Forelimb muscle (tissue), 1 donor: ENCODE measurements at regions not wholly inside any gene's neighbourhood (a gene's known extent, or its start where the extent isn't known, plus 50 kb on each side); places are given as distances from the start of the nearest gene placed in this dataset.

ENCODE experiments used
- DNase-seq: peaks from one replicate; pipeline ENCODE4 v3.0.0-alpha.2; 2013; ENCODE audit warnings: low read depth

DNA sequence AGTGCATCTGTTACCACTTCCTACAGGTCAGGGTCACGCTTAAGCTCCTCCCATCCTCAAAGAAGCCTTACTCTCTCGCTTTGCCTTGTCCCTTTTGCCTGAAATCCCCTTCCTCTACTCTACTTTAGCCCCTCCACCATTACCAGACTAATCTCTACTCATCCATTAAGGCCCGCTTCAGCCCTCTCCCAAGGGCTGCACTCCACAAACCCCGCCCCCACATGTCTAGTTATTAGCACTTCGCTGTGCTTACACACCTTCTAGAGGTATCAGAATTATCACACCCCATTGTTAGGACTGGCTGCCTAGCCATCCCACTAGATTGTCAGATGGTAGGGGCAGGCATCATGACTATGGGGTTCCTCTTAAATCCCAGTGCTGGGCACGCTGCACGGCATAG is 565.7 kb upstream of the WWC1 start:
- DNase-seq, result no peak

DNA sequence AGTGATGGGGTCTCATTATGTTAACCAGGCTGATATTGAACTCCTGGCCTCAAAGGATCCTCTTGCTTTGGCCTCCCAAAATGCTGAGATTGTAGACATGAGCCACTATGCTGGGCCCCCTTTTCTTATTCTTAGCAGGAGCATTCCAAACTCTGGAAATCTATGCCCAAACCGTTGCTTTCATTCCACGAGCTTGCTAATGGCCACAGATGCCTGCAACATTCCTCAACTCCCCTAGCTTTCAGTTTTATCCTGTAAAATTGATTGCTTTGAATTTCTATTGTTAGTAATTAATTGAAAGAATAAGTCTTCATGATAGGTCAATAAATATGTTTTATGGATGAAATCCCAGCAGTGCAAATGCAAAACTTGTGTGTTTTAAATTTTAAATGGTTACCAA is 564.8 kb upstream of the WWC1 start:
- DNase-seq, result no peak

DNA sequence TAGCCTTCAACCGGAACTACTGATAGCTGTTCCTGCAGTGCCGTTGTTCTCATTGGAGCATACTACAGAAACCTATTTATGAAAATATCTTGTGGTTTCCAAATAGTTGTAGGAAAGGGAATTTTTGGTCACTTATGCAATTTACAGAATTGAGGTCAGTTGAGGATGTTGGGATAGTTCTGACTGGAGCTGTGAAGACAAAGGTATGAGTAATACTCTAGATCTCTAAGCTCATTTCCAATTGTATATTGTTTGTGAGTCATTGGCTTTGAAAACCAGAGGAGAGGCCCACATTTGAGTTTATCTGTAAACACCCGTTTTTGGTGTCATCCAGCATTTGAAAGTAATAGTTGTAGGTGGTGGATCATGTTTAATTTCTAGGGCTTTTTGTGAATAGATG is 561.3 kb upstream of the WWC1 start:
- no peak for DNase-seq

DNA sequence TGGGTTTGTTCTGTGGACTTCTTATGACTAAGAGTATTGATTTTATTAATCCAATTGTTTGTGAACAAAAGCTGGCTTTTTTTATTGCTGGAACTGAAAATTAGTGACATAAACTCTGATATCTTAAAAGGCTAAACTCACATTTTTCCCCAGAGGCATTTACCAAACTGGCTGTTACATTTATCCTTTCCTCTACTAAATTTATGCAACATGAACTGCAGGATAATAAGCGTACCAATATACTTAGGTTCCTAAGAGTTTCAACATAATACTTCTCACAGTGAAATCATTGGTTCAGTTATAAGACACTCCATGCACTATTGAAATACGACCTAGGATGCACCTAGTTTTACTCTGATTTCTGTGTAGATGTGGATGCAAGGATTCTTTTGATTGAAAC is 560.8 kb upstream of the WWC1 start:
- DNase-seq, result no peak

DNA sequence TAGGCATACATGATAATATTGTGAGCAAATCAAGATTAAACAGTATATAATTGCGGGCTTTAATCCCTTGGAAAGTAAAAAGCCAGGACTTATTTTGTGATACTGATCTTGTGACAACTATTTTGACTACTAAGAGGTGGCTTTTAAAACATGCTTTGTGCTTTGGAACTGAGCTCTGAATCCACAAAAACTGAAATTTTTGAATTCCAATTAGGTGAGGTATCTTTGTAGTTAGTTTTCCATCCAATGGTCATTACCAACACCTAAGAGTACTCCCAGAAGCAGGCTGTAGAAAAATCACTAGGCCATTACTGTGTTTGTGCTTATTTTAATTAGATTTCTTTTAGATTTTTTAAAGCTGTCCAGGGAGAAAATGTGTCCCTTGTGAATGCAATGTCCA is 559.5 kb upstream of the WWC1 start:
- no peak for DNase-seq

DNA sequence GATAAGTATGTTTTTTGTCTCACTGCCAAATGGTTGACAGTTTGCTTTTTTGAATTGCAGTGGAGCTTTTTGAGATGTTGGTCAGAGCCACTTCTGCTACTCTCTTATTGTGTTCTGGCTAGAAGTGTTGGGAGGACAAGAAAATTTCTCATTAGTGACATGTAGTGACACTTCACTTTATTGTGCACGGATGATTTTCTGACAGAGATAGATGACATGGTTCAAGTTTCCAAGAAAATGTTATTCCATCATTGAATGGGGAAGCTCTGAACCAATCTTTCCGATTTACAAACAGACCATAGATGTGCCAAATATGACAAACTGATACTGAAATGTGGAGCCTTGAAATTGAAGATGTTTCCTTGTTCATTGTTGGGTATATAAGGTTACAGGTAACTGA is 558.9 kb upstream of the WWC1 start:
- no peak for DNase-seq

DNA sequence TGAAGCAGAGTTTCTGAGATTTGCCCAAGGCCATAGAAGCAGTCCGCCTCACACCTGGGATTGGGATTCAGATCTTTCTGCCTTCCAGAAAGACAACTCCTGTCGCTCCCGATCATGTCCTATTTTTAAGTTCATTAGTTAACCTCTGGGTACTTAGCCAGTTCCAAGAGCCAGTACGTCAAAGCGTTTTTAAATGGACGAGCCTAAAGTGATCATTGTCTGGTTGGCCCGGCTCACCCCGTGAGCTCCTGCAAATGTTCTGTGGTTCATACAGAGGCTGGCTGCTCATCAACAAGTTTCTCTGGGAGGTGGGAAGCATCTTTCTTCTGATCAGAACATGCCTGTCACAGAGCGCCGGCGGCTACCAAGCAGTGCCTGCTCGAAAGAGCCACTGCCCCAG is 554.5 kb upstream of the WWC1 start:
- no peak for DNase-seq

DNA sequence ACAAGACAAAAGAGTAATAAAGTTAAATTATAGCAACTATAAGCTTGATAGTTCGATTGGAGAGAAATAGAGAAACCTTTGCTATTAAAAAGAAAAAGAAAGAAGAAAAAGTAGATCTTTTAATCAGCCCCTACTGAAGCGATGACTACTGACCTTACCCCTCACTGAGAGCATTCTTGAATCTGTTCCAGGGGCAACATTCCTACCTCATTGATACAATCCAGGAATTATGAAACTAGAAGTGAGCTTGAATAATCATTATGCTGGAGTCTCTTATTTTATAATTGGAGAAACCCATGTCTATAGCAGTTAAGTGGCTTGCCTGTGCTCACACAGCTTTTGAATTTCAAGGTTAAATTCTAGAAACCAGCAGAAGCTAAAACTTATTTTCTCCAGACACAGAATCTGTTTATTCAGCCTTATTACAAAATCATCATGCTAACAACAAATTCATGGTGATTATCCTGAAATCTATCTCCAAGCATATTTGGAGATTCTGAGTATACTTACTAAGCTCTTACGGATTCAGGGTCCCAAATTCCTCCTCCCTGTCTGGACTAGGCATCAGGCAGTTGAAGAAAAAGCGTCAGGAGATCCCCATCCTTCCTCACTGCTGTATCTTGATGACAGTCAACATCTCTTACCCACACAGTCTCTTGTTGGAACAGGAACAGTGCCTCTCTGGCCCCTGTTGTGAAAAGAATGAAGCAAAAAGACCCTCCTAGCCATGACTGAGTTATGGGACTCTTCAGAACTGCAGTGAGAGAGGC is 547.6 kb upstream of the WWC1 start:
- DNase-seq, result no peak

DNA sequence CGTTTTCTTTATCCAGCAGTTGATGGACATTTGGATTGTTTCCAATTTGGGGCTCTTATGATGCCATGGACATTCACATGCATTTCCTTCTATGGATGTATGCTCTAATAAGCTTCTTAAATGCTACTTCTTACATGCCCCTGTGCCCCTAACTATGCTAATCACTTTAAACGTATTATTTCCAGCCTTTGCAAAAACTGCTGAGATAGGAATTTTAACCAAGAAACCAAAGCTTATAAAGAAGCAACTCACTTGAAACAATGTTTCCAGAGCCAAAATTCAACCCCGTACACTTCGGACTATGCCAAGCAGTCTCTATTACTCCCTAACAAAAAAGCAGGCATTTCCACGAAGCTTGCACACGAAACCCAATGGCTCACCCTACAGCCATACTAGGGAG is 545.6 kb upstream of the WWC1 start:
- no peak for DNase-seq

DNA sequence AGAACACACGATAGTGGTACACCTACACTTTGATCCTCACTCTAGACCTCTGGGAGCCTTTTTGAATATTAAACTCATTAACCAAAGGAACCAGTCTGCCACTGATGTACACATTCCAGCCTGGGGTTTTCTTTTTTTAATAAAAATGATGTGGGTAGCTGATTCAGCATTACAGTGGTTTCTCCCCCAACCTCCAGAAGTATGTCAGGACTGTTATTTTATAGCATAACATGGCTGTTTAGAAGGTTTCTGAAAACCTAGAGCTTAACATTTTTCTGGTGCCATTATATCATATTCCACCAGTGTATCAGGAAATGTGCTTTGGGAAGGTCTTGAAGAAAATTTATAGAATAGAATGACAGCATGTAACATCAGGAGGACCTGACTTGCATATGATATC is 540.9 kb upstream of the WWC1 start:
- no peak for DNase-seq

DNA sequence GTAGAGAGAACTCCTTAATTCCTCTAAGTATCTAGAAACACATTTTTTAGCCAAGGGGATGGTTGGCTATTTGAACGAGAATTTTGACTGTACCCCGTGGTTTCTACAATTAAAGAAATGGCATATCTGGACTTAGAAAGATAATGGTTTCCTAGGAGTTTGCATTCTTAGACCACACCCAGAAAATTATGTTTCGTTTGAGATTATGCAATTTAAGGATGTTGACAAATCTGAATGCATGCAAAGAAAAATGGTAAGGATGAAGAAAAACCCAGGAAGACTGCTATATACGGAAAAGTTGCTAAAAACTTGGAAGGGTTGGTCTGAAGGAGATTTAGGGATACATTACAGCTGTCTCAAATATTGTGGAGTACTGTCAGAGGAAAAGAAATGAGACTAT is 538.5 kb upstream of the WWC1 start:
- DNase-seq, result no peak

DNA sequence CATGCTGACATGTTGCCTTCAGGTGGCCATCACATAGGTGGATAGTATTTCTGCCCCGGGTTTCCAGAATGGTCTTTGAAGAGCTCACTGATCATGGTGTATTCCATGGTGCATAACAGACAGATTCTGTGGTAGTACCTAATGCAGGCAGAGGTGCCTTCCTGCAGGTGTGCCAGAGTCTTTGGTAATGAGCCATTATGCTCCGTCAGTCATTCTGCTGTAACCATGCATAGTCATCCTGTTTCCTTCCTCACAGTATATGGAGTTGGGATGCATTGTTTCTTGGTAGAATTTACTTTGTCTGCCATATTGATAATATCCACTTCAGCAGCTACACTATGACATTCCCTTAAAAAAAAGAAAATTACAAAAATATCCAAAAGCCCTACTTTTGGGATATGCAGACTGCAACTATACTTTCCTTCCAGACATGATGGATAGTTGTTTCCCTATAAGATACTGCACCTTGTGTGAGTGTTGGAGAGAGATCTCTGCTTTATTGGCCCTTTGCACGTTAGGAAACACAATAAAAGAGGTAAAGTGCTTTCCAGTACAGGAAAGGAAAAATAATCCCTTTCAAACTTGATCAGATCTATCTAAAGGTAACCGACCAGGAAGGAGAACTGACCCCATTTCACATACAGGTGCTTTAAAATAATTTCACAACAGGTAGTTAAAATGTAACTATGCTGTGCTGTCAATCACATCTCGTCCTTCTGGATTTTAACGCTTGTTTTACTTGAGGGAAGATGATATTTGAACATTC is 537.5 kb upstream of the WWC1 start:
- no peak for DNase-seq

DNA sequence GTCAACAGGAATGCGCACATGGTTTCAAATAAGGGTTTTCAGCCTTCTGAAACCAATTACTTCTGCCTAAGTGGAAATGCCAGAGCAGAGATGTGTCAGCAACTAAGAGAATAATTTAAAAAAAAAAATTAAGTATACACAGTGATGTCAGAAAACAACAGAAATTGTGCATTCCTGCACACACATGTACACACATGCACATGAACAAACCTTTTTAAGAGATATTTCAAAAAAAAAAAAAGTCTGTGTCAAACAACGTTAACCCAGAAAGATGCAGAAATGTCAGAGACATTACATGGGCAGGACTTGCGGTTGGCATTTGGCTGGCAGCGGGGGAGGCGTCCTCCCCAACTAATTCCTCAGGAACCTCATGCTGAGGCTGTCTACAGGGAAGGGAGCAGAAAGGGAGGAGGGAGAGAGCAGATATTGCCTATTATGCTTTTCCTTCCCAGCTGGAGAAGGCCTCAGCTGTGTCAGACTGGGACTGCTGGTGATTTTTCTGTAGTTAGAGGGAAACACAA is 536.9 kb upstream of the WWC1 start:
- DNase-seq, result no peak

DNA sequence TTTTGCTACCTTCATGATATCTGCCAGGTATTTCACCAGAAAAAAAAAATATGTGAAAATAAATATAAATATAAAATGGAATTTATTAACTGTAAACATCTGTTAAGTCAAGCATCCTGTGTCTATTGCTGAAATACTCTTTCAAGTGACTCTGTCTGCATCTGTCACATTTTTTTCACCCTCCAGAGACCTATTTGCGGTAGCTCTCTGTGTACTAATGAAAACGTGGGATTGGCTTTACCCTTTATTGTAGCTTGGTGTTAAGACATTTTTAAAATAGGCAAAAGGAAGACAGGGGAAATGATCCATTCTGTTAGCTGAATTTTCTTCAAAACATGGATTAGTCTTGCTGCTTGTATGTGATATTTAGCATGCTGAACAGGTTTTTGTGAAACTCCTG is 536.0 kb upstream of the WWC1 start:
- DNase-seq, result no peak

DNA sequence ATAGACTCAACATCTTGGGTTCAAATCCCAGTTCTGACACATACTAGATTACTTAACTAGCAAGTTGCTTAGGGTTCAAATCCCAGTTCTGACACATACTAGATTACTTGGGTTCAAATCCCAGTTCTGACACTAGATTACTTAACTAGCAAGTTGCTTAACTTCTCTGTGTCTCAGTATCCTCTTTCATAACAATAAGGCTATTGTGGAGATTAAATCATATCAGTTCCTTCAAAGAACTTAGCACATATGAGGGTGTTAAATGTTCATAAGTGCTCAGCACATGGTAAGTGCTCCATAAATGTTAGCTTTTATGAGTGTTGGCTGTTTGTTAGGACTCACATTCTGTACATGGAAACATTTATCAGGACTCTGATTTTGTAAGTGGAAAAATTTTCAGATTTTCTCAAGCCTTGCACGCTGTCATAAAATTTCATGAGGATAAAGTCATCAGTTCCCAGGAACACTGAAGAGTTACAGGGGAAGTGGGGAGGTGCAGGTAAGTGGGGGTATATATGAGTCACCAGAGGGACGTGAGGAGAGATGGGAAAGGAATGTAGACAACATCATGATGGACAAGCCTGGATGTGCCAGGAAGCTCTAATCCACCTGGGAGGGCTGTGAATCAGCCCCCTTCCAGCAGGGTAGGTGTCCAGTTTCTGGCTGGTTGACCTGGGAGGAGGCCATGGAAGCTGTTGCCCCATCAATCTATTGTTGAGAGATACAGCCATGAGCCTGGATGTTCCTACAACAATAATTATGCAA is 532.2 kb upstream of the WWC1 start:
- DNase-seq, result no peak

DNA sequence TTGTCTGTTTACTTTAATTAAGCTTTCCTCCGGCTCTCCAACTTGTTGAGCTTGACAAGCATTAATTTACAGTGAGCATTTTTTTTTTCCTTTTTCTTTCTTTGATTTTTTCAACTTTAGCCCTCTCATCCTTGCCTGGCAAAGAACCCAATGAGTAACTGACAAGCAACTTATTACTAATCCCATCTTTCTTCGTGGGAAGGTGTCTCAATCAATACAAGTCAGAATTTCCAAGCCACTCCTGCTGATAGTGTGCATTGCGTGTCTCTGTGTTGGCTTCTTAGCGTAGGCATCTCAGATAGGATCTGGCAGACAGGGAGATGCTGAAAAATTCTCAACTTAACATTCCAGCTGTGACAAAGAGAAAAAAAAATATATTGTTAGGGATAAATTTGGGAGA is 527.7 kb upstream of the WWC1 start:
- no peak for DNase-seq

DNA sequence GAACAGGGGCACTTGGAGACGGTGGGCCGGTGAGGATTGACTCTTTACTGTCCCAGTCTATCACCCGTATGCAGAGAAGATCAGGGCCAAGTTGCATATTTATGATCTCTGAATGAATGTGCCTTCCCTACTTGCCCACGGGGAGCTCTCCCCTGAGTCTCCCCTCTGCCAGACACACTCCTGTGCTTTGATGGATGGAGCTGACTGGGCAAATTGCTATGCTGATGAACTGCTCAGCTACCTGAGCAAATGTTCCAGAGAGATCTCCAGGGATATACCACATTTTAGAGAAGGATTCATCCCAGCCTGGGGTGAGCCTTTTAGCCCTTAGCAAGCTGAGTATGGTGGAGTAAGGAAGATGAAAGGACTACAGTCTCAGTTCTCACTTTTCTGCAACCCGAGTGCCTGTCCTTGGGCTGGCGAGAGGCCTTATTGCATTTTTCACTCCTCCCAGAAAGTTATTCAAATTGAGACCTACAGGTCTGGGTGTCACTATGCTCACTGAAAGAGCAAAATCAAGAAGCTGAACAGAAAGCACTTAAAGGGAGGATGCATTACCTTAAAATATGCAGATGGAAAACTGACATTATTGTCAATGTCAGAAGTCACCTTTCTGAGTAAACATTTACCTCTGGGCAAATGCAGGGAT is 526.7 kb upstream of the WWC1 start:
- DNase-seq, result no peak

DNA sequence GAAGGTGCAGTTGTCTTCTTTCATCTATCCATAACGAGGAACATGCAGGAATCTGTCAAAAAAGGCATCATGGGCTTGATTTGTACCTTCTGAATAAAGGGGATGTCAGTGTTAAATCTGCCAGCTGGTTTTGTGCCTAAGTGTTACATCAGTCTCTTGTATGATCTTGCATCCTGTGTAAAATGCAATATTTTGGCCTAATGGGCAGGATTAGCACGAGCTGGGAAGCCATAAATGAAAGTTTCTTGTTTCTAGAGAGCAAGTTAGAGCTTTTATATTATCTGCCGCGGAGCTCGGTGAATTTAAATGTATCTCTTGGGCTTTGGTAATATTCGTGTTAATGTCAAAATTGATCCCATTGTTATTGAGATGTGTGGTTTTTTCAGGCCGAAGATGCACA is 526.1 kb upstream of the WWC1 start:
- no peak for DNase-seq

DNA sequence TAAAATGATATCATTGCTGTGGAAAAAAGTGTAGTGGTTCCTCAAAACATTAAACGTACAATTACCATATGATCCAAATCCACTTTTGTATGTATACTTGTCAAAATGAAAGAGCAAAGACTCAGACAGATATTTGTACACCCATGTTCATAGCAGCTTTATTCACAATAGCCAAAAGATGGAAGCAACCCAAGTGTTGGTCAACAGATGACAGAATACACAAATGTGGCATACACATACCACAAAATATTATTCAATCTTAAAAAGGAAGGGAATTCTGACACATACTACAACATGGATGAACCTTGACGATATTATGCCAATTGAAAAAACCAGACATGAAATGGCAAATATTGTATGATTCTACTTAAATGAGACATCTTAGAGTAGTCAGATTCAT is 524.5 kb upstream of the WWC1 start:
- no peak for DNase-seq

DNA sequence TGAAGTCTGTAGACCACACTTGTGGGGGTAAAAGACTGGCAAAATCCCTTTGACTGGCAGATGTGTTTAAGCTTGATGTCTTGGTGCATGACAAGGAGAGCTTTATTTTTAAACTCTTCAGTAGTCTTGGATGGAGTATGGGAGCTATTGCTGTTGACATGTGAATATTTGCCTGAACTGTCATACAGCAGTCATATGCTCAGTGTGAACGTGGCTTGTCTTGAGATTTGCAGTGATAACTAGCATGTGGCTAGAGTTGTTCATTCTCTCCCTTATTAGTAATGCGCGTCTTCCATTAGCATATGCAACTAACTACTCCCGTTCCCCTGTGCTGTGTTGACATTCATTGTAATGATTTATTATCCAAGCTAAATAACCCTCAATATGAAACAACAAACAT is 523.6 kb upstream of the WWC1 start:
- no peak for DNase-seq

DNA sequence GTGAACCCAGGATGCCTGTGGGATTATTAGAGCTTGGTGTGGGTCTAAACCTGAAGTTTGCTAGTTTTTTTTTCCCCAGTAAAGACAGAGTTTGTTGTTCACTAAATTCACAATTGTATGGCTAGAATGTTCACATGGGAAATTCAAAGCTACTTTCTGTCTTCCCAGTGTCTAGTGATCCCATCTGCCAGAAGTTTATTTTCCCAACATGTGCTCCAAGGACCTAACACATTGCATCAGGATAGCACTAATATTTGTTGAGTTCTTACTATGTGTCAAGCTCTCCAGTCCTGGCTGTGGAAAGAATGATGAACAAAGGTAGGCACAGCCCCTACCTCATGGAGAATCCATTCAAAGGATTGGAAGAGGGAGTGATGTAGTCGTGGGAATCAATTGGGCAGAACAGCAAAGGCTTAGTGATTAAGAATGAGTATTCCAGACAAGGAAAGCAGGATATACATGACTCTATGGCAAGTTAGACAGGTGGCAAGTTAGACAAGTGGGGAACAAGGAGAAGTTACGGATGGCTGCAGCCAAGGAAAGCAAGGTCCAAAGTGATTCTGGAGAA is 521.5 kb upstream of the WWC1 start:
- DNase-seq, result no peak

DNA sequence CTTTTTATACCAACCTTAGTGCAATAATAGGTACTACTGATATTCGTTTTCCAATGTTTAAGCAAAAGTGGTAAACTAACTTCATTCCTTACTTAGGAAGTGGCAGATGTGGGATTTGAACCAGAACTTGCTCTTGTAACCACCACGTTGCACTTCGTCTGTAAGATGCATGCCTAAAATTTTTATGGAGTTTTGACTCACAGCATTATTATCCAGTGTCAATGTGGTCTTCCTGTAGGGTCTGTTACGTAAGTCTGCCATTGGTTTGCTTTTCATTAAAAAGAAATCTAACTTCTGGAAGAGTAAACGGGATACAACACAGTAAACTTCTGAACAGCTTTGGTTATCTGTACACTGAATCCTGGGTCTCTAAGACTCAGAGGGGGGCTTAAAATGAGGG is 521.0 kb upstream of the WWC1 start:
- DNase-seq, result no peak
